CD4-positive, alpha-beta T cell treated with Interferon alpha-2 for 1 hour (primary cell): ENCODE measurements at regions not wholly inside any gene's neighbourhood (a gene's known extent, or its start where the extent isn't known, plus 50 kb on each side); places are given as distances from the start of the nearest gene placed in this dataset.

Experiments
- DNase-seq, 2 donors: peaks; one replicate each; pipeline ENCODE4 v3.0.0-alpha.2; 2020 to 2022

DNA sequence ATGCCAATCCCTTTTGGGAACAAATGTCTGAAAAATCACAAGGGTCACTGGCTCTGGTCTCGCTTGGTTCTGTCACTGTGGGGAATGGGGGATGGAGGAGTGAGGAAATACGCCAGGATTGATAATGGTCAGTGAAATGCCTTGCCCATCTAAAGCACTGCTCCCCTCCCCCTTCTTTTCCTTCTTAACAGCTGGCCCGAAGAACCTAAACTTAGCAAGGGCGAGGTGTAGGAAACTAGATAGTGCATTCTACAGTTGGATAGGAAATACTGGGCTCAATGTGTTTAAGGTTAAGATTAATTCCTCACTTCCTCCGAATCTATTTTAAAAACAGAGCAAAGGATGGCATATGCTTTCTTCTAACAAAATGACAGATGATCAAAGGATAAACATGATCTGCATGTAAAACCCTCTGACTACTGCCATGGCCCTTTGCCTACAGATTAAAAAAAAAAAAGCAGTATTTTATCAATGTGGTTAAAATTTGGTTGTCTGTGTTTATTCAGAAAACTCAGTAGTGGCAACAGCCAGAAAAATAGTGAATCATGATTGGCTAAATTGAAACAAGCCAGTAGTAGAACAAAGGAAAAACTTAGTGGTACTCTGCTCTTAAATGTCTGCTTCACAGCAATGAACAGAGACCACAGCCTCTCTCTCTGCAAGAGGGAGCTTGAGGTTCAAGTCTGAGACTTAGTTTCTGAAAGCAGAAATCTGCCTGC, 86.1 kb upstream of the VAV3 start:
- DNase-seq = no peak

DNA sequence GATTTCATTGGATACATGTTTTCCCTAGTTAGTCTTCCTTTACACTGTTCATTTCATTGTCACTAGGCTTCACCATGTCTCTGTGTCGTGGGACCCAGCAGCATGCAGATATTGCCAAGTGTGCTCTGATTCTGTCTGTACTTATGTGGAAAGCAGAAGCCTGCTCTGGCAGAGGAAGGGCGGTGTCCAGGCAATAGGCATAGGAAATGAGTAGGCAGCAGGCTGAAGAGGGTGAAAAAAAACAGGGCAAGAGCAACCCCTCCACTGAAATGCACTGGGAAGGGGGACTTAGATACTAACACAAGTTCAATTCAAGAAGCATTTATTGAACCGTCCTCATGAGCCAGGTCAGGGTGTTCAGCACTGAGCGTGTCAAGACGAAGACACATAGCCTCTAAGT, 85.2 kb upstream of the VAV3 start:
- peak in 1 of 2 donors; percentile 39 for DNase-seq

DNA sequence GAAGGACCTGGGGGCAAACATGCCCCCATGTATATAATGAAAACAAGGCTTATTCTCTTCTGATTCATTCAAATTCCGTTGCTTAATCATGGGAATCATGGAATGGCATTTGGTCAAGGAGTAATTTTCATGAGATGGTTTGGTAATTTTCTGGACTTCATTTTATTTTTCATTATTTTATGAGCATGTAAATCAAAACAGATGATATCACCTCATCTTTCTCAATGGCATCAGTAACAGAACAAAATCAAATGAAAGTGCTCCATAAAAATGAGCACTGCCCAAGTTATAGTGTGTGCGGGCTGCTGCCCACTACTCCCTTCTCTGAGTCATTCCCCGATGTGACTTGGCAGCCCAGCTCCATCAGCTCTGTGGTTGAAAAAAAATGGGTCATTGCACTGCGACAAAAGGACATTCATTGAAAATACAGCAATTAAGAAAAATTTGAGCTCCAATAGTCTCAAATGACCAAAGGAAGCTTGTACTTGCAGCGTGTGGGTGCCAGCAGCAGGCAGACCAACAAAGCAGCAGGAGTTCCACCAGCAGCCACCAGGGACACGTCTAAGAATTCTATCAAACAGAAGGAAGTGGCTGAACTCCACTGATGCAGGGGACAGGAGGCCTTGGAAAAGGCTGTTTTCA, 84.3 kb upstream of the VAV3 start:
- DNase-seq = peak in 1 of 2 donors; percentile 40

DNA sequence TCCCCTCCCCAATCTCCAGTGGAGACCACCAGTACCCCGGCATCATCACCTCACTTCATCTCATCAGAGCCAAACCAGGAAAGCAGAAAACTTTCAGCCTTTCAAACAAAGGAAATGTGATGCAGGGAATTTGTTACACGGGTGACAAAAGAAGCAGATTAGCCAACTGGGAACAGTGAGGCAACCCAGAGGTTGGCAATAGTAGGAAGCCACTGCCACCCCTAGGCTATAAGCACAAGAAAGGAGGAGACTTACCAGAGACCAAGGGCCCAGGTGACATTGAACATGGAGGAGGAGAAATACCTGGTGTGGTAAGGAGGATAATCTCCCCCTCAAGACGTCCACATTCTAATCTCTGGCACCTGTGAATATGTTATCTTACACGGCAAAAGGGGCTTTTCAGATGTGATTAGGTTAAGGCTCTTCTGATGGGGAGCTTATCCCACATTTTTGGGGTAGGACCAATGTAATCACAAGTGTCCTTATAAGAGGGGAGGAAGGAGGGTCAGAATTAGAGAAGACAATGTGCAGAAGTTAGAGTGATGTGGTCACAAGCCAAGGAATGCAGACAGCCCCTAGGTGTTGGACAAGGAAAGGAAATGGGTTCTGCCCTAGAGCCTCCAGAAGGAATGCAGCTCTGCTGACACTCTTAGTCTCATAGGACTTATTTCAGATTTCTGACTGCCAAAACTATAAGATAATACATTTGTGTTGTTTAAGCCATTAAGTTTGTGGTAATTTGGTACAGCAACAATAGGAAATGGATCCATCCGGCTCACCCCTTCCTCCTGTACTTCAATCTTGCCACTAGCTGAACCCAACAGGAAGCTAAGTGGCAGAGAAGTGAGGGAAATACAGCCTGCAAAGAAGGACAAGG, 83.6 kb upstream of the VAV3 start:
- no peak for DNase-seq

DNA sequence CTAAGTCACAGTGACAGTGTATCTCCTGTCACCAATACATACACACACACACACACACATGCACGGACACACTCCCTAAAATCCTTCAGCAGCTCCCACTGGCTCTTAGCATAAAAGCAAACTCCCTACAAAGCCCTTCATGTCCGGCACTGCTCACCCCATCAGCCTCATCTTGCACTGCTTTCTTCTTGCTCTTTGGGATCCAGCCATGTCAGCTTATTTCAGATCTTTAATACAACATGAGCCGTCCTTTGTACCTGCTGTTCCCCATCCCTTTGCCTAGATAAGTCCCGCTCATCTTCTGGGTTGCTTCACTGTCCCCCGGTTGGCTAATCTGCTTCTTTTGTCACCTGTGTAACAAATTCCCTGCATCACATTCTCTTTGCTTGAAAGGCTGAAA, 82.1 kb upstream of the VAV3 start:
- no peak for DNase-seq

DNA sequence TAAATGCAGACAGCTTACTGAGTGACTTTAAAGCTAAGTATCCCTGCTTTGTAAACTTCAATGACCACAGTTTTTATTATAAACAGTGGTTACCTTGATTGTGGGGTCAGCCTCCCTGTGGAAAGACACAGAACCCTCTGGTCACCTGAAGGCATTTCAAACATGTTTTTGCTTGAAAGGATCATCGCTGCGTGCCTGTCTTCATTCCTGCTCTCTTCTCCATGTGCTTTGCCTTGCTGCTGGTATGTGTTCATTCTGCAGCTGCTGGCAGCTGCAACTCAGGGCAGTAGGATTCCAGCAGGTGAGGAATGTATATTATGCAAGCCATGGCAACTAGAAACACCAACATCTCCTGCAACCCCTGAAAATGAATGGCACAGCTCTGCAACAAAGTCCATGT, 81.0 kb upstream of the VAV3 start:
- DNase-seq = no peak

DNA sequence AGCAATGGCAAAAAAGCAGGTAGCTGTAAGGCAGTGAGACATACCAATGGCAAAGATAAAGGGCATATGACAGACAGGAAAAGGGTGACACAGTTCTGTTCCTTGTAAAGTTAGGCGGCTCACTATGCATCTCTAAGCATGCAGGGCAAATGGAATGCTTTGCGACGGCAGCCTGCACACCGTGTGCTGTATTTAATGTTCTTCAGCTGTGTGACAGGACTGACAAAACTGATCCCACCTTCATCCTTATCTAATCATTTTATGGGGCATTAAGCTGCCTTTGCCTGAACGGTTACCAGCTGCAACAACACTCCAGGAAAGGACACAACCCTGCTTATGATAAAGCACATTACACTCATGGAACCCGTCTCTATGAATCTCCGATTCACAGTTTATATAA, 80.5 kb upstream of the VAV3 start:
- no peak for DNase-seq

DNA sequence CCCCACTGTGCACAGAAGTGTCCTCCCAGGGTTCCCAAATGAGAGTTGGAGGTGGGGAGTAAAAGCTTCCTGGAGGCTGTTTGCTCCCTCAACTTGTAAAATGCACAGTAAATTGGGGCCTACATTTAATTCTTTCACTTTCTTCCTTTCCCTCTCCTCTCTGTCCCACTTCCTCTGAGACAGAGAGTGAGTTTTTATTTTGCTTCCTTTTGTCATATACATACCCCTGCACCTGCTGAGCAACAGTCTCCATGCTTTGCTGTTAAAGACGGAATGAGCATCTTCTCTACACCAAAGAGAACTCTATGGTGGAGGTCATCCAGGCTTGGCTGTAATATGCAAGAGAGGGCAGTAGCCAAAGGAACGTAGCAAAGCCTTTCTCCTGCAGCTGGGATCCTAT, 79.3 kb upstream of the VAV3 start:
- DNase-seq = no peak

DNA sequence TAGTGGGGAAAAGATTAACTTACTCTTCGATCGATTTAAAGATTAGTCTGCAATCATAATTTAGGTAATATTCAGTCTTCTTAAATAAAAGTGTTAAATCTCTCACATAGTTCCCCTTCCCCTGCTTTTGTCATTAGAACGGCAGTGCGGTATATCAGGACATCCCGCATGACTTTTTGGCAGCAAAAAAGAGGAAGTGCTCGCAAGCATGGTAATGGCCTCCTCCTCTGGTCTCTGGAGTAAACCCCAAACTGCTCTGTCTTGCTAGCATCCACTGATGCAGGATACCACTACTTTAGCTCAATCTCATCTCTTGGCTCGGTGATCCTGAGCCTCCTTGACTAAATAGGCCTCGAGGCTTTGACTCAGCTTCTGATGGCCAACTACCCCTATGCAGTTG, 78.7 kb upstream of the VAV3 start:
- peak in 1 of 2 donors; percentile 56 for DNase-seq

DNA sequence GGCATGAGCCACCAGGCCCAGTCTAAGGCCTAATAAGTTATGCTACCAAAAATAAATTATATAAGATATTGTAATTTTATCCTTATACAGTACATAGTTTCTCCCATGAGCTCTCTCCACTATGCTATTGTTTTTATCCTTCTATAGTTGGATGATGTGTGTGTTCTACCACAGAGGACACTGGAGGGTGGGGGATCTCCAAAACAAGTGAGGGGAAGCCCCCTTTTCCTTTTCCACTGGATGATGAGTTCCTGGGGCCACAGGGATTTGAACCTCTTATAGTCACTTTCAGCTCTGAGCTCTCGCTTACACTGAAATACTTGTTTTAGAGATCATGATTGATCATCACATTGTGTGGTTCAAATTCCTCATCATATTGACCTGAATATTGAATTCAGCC, 77.6 kb upstream of the VAV3 start:
- no peak for DNase-seq

DNA sequence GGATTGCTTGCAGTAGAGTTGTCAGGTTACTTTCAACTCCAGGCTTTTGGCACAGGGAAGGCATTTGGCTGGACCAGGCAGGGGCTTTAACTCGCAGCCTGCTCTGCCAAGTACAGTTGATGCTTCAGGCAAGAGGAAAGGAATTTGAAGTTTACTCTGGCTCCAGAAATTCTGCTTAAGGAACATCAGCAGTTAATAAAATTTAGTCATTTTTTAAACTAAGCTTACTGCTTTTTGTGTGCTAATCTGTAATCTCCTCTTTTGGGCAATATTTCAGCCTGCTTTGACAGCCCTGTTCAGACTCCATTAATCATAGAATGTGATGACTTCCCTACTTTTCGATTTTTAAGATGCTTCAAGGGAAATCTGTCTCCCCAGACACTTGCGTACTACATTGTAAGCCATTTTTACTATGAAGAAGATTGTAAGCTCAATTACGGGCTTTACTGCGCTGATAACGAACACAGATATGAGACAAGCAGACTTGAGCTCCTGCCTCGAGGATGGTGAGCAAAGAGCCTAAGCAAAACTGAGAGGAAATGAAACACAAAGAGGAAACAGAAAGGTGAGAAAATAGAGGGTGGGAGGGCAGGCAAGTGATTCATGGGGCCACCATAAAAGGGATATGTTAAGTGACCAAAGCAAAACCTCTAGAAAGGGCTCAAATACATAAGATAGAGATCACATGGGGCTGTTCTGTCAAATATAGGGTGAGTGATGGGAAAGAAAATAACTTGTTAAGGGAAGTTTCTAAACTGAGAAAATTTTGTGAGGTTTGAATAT, 76.6 kb upstream of the VAV3 start:
- peak; percentile 26 to 30 for DNase-seq

DNA sequence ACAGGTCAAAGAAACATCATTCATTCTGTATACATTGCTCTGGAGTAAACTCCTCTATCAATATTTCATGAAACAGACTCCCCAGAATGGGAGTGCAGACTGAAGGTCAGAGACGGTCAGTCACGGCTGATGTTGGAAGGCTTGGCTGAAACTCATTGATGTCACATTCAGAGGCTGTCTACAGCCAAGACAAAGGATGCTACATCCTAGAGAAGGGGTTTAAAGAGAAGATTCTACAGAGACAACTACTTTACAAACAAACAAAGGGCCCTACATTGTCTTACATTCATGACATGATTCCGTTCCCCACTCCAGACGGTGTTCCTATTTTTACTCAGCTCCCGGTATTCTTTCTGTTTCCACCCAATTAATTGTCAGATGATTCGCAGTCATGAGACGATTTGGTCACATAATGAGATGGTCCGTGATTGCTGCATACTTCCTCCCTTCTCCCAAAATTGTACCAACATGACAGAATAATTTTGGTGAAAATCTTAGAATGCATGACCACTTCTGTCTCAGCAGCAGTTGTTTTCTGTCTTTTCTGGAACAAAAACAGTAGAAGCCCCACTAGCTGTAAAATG, 73.8 kb upstream of the VAV3 start:
- DNase-seq = no peak

DNA sequence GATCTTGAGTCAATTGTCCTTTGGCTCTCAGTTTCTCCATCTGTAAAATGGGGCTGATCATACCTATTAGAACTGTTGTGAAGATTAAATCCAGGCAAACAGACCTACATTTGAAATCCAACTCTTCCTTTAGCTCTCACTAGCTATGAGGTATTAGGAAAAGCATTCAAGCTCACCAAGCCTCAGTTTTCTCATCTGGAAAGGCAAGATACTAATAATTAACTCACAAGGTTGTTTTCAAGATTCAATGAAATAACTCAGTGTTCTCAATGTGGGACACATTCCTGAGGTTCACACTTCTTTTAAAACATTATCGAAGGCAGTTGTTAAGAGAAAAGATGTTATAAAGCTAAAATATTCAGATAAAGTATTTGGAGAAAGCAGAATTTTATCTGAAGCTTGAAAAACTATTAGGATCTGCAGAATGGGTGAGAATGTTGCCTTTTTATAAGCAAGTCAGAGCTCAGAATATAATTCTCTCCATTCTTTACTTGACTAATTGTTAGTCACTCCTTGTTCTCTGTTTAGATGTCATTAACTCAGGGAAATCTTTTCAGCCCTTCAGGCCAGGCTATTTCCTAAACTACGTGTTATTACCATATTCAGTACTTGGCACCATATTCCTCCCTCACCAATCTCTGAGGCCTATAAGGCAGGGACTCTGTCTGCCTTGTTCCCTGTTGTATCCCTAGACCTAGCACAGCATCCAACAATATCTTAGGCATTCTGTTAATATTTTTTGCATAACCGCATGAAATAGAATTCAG, 72.0 kb upstream of the VAV3 start:
- no peak for DNase-seq

DNA sequence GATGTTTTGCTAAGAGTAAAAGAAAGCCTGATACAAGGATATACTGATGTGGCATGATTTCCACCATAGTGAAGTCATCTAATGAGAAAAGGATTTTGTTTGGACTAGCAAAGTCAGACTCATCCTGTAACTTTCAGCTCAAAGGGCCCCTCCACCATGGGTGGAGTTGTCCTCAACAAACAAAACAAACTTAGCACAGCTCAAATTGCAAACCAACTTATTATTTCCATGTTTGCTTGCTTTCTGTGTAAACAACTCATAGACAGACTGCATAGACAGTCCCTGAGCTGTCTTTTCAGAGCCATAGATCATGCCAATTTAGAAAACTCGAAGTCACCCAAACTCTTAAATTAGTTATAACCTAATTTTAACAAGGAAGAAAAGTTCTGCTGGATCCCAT, 69.4 kb upstream of the VAV3 start:
- no peak for DNase-seq

DNA sequence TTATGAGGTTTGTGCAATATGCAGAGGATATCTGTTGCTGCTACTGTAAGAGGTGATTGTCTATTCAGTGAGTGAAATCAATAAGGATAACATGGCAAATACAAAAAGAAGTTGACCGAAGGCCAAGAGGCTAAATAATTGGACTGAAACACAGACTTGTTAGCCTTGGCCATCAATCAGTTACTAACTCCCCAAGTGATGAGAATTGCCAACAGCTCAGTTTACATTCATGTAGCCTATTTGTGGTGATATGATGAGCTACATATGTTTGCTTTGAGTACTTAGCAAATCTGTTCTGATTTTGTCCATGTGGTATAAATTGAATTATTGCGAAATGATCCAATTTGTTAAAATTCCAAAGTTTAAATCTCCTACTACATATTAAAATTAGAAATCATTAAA, 68.6 kb upstream of the VAV3 start:
- no peak for DNase-seq

DNA sequence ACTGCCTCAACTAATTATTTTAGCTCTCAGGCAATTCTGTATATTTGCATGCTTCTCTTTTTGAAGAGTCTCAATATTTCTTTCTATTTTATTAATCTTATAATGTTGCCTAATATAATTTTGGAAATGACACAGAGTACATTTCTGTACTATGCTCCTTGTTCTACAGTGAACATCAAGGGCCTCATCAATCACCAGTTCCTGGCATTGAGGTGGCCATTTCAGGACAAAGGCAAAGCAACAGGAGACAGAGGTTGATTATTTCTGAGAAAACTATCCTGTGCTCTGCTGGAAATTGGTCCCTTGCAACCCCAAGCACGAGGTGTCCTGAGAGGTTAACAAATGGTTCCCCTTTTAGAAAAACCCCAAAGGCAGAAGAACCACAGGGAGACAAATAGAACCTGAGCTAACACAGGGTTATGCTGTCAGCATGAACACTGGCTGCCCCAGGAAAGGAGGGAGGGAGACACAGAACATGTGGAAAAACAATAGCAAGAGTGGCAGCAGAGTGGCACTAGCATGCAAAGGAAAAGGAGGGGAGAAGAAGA, 63.9 kb upstream of the VAV3 start:
- DNase-seq = no peak

DNA sequence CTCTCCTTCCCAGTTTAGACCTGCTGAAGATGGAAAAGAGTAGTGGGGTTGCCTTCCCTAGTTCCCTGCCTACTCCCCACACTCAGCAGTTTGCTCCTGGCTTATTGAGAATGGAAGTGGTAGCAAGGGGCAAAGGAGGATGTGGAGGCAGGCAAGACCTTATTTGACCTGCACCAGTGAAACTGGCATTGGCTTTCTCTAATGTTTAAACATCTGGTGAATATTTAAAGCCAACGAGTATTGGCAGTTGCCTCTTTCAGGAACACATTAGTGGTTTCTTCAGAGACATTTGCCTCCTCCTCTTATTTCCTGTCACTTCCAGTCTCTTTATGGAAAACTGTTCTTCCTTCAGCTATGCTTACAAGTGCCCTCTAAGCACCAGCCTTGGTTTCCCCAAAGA, 62.4 kb upstream of the VAV3 start:
- no peak for DNase-seq

DNA sequence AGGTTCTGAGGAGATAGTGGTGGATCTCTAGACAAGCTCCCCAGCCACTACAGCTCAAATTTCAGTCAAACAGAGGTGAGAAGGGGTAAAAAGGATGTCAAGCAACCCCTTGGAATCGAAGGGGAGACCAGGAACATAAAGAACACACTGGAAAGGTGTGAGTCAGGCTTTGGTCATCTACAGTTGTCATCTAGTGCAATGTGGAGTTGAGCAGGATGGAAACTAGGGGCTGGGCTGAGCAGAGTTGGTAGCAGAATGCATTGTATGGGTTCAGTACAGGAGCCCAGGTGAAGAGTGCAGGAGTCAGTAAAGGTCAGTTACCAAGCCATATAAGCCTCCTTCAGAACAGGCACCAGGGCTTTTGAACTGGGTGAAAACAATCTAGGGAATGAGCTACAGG, 52.7 kb upstream of the VAV3 start:
- DNase-seq = no peak

DNA sequence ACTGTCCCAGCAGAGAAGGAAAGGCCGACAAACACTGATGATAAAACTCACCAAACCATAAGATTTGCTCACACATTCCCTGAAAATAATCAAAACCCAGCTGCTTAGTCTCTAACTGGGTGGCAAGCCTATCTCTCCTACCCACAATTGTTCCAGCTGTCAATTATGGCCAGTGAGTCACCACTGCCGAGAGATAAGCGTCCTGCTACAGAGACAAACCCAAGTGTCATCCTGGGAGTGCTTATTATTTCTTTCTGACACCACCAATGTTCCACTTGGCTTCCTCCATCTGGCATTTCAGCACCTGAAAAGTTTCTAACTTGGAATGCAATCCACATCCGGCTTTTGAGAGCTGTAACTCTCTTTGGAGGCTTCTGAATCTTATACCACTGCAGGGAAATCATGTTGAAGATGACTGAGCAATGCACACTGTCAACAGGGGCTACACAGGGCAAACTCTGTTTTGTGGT, 51.5 kb upstream of the VAV3 start:
- no peak for DNase-seq
